HG03432 (cell line): ENCODE measurements at regions not wholly inside any gene's neighbourhood (a gene's known extent, or its start where the extent isn't known, plus 50 kb on each side); places are given as distances from the start of the nearest gene placed in this dataset.

Experiments
- ATAC-seq: cut with Tn5 transposase; IDR thresholded peaks from one replicate; pipeline ENCODE4 v1.9.1; 2021; ENCODE audit warnings: mild to moderate bottlenecking, moderate library complexity; ENCODE audit not compliant: unreplicated experiment

GRCh38 chr2:15789381-15790062, 150.8 kb upstream of the MYCN start:
- no peak for ATAC-seq

- ATAC-seq: no peak
Measured at GRCh38 chr2:15790326-15790725, 150.0 kb upstream of the MYCN start.

- ATAC-seq: no peak
Measured at GRCh38 chr2:15790838-15791237, 149.5 kb upstream of the MYCN start.

GRCh38 chr2:15791294-15791693, 149.1 kb upstream of the MYCN start:
- no peak for ATAC-seq

- ATAC-seq: no peak
Measured at GRCh38 chr2:15792331-15792730, 148.0 kb upstream of the MYCN start.

GRCh38 chr2:15793078-15793913, 147.1 kb upstream of the MYCN start:
- no peak for ATAC-seq

GRCh38 chr2:15793978-15794377, 146.4 kb upstream of the MYCN start:
- no peak for ATAC-seq

GRCh38 chr2:15794608-15795134, 145.7 kb upstream of the MYCN start:
- no peak for ATAC-seq

GRCh38 chr2:15795426-15795825, 144.9 kb upstream of the MYCN start:
- no peak for ATAC-seq

GRCh38 chr2:15796167-15796942, 144.0 kb upstream of the MYCN start:
- ATAC-seq: no peak

- no peak for ATAC-seq
Measured at GRCh38 chr2:15797231-15797938, 143.0 kb upstream of the MYCN start.

- ATAC-seq: no peak
Measured at GRCh38 chr2:15797939-15798281, 142.4 kb upstream of the MYCN start.

GRCh38 chr2:15798701-15799431, 141.5 kb upstream of the MYCN start:
- no peak for ATAC-seq

- peak; percentile 71 for ATAC-seq
Measured at GRCh38 chr2:15799432-15799827, 140.9 kb upstream of the MYCN start.

GRCh38 chr2:15800495-15801329, 139.6 kb upstream of the MYCN start:
- ATAC-seq: no peak

GRCh38 chr2:15801439-15801838, 138.9 kb upstream of the MYCN start:
- ATAC-seq: no peak

GRCh38 chr2:15801904-15802303, 138.4 kb upstream of the MYCN start:
- no peak for ATAC-seq

GRCh38 chr2:15802657-15803542, 137.4 kb upstream of the MYCN start:
- ATAC-seq: no peak
